NCI-H345 treated with DMSO at 0.1 percent for 48 hours (cell line): ENCODE measurements at regions not wholly inside any gene's neighbourhood (a gene's known extent, or its start where the extent isn't known, plus 50 kb on each side); places are given as distances from the start of the nearest gene placed in this dataset.
A peak's percentile ranks its signal among the peaks of the same experiment; 100 is the strongest.

Source experiments
- DNase-seq: peaks from one replicate; lab custom pipeline; 2025; ENCODE audit not compliant: unreplicated experiment; lab: John Stamatoyannopoulos, UW

DNA sequence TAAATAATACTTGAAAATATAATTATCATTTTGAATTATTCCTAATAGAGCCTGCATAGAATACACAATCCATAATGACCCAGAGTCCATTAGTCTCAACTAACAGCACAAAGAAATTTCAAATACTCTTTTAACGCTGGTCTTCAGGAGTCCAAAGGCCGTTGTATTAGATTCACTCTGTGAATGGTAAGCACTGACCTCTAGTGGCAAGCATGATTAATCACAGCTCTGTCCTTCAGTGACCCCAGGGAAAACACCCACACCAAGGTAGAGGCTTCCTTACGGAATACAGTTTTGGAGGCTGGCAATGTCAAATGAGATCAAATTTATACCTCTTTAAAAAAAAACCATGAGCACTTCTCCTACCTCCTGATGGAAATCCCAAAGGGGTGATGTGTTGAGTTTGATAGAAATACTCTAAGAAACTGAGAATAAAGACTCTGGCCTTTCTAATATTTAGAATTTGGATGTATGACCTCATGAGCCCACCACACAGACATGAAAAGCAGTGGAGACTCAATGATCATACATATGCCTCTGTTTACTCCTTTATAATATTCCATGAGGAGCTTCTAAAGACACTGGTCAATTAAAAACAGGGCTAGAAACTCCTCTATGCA is 147.2 kb upstream of the DKK2 start:
- DNase-seq, result peak; percentile 8

DNA sequence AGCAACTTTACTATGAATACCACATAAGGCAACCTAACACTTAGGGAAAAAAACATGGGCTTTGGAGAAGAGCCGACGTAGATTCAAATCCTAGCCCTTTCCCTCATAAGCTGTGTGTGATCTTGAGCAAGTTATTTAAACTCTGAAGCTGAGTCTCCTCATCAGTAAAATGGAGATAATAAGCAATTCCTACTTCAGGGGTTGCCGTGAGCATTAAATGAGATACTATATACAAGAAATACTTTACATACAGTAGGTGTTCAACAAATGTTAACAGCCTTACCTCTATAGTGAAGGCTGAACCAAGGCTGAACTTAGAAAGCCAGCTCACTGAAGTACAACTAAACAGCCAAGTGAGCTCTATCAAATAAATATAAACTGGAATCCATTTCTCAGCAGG is 146.2 kb upstream of the DKK2 start:
- DNase-seq, result no peak

DNA sequence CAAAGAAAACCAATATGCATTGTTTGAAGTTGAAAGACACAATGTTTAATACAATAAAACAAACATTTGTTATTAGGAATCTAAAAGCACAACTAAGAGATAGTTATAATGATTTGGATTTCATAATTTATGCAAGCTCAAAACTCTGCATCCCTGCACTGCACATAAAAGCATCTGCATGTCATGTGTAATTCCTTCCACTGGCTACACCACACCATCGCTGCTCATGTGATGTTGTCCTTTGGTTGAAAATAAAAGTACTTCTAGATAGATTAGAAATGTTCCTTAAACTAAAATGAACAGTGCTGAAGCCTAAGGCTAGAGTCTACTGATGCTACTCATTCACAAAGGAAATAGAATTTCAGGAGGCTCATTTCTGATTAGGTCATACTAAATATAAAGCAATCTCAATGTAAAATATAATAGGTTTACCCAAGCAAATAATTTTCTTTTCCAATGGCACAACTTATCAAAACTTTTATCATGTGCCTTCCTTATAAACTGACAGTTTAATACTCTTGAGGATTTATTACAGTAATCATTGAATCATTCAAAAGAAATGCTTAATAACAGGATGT is 130.8 kb upstream of the DKK2 start:
- no peak for DNase-seq

DNA sequence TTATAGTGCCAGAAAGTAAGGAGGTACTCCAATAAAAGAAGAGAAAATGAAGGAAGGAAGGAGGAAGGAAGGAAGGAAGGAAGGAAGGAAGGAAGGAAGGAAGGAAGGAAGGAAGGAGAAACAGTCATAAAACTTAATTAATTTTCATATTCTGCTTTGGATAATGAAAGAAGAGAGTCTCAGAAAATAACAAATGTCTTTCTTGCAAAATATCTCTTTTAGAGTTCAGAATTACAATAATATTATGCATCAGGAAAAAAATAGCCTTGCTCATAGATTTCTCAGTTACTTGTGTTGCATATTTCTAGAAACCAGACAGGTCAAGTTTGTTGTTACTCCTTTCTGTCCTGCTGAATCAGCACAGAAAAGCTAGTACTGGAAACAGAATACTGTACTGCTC is 130.1 kb upstream of the DKK2 start:
- no peak for DNase-seq

DNA sequence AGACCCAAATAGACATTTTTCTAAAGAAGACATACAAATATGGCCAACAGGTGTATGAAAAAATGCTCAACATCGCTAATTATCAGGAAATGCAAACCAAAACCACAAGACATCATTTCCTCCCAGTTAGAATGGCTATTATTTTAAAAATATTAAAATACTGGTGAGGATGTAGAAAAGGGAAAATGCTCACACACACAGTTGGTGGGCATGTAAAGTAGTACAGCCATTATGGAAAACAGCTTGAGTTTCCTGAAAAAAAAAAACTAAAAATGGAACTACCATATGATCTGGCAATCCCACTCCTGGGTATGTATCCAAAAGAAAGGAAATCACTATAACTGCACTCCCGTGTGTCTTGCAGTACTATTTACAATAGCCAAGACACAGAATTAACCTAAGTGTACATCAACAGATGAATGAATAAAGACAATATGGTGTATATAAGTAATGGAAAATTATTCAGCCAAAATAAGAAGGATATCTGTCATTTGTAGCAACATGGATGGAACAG is 128.9 kb upstream of the DKK2 start:
- no peak for DNase-seq

DNA sequence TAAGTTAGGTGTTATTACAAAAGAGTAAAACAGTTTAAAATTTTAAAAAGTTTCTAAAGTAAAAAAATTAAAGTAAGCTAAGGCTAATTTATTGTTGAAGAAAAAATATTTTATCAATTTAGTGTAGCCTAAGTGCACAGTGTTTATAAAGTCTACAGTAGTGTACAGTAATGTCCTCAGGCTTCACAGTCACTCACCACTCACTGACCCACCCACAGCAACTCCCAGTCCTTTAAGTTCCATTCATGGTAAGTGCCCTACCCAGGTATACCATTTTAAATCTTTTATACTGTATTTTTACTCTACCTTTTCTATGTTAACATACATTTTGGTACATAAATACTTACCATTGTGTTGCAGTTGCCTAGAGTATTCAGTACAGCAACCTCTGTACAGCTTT is 120.3 kb upstream of the DKK2 start:
- DNase-seq, result no peak

DNA sequence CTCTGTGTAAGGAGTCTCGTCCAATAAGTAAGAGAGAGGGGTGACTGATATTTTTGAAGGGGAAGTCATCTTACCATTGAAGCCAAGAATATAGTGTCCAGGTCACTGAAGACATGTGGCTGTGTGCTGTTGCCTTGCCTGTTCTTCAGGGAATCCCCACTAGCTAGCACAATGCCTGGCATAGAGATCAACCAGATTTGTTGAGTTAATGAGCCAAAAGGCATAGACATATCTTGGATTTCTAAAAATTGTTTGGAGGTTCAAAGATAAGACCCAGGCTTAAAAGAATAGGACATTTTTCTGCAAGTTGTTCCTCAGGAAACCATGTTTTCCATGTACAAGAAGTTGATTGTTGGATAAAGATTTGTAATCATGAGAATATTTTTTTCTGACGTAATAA is 119.3 kb upstream of the DKK2 start:
- DNase-seq, result no peak

DNA sequence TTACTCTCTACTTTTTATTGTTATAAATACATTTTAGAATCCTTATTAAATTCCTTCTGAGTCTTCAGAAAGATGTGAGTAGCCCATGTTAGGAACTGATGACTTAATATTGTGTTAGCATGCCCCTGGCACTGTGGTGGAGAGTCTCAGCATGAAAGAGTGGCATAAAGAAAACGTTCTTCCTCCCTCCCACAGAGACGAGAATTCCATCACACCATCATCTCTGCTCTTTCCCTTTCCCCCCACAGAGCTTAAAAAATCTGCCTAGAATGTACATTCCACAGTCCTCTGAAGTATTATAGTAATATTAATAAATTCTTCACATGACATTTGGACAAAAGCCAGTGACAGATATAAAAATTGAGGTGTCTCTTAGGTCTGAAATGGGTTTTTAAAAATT is 117.8 kb upstream of the DKK2 start:
- no peak for DNase-seq

DNA sequence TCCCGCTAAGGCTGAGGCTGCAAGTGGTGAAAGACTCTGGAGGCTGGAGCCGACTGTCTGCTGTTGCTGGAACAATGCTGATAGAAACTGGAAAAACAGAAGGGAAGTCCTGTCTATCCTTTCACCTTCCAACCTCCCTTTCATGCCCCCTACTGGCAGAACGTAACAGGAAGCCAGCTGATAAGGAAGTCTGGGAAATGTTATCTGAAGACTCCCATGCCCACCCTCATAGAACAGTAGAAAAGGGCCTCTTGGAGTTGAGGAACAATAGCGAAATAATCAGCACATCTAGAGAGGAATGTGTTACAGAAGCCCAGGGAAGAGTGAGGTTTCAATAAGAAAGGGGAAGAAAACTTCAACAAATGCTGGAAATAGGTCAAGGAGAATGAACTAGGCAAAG is 117.1 kb upstream of the DKK2 start:
- DNase-seq, result no peak

DNA sequence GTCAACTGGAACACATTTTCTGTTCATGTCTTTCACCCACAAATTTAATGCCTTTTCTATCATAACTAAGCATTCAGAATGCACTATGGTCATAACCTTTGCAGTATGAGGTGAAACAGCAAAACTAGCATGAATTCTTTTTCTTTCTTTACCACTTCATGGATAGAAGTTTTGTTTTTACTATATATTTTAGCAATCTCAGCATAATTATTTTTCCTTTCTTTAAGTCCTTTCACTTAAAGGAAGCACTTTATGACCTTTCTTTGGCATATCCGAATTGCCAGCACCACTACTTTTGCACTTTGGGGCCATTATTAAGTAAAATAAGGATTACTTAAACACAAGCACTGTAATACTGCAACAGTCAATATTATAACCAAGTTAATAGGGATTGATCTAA is 115.1 kb upstream of the DKK2 start:
- no peak for DNase-seq

DNA sequence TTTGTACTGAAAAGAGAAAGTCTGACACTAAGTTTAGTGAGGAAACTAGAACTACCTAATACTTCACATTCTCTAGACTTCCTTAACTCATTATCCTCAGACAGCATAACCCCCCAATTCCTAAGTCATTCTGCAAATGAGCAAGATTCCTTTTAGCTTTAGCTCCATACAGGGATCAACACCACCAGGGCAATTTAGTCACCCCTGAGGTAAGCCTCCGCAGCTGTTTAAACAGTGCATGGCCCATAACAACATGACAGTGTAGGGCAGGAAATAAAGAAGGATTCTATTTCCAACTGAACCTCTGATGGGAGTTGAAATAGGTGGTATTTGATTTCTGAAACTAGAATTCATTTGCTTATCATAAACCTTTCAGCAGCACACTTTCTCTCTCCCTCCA is 112.8 kb upstream of the DKK2 start:
- DNase-seq, result no peak

DNA sequence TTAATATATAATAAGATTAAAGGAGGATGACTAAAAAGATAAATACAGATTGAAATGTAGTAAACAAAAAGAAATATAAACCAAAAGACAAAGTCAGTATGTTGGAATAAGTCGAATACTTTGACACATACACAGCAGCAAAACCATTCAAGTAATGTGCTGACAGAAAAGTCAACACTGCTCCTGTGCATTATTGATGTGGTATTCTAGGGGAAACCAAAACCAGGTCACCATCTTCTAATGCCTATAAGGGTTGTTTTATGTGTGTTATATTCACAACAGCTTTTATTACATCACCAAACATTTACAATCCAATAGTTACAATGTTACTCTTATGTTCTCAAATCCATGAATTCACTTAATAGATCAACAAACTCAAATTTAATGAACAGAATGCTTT is 111.8 kb upstream of the DKK2 start:
- DNase-seq, result no peak

DNA sequence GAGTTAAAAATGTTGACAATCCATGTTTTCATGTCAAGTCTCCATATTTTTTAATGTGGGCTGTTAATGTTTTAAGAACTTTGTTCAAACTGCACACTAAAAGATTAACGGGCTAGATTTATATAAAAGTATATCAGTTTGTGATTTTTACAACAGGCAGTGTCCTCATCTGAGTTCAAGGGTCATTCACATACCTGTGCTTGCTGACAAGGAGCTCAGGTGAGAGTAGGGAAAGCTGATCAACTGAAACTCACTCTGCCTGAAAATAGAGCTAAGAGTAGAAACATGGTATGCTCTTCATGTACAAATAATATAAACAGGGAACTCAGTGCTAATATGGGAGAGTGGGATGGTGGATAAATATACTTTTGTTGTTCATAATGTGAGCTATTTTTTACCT is 102.3 kb upstream of the DKK2 start:
- no peak for DNase-seq

DNA sequence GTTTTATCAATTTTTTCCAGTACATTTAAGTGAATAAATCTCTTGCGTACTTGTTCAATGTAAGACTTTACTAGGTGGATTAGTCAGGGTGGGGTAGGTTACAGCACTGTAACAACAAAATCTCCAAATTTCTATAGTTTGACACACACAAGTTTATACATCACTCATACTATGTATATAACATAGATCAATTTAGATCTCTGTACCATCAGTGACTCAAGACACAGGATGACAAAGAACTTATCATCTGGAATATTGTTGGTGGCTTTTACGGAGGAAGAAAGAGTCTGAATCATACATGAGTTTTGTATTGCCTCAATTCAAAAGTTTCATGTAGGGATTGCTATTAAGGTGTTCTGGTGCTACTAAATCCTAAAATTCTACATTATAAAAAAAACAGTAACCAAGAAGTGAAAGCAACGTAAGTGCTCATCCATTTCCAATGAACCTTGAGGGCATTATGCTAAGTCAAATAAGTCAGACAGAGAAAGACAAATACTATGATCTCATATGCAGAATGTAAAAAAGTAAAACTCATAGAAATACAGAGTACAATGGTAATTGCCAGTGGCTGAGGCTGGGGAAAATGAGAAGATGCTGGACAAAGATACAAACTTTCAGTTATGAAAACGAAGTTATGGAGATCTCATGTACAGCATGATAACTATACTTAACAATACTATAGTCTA is 98.0 kb upstream of the DKK2 start:
- no peak for DNase-seq

DNA sequence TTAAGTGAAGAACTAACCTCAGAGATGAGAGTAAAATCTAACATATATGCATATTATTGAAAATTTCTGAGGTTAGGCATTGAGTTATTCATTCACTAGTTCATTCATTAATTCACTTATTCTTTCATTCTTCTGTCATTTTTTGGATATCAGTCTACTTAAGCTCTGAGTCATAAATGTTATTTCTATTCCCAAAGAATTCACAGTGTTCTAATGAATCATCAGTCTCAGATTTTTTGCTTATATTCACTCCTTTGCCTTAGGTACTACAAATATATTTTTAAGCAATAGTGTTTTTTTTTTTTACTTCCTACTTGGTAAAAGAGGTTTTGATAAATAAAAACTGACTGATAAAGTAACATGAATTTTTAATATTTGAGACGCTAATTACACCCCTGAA is 95.2 kb upstream of the DKK2 start:
- DNase-seq, result no peak

DNA sequence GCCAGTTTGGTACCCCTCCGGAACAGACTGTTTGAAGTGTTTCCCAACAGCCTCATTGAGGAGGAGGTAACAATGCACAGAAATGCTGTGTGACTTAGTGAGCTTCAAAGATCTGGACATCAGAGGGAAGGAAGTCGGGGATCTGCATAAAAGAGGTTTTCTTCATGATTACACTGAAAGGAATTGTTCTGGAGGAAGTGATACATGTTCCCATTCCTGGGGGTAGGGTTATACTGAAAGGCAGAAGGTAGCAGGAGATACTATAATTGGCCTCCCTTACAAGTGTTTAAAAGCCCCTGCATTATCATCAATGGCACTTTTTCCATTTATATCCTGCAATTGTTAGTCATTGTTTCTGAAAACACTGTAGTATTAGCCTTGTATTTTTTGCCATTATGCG is 94.0 kb upstream of the DKK2 start:
- DNase-seq, result no peak

DNA sequence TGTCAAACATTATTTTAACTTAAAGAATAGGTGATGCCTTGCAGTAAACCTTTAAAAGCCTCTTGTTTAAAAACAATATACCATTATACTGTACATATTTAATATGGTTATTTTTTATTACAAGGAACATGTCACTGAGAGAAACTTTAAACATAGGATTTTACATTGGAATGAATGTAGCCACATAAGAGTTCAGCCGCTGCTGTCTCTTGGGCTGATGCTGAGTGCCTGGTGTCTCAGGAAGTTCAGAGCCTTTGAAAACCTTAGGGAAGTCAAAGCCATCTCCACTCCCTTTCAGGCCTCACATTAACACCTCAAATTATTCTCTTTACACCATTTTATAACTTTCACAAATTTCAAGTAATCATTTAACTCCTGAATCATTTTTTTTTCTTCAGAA is 93.5 kb upstream of the DKK2 start:
- no peak for DNase-seq

DNA sequence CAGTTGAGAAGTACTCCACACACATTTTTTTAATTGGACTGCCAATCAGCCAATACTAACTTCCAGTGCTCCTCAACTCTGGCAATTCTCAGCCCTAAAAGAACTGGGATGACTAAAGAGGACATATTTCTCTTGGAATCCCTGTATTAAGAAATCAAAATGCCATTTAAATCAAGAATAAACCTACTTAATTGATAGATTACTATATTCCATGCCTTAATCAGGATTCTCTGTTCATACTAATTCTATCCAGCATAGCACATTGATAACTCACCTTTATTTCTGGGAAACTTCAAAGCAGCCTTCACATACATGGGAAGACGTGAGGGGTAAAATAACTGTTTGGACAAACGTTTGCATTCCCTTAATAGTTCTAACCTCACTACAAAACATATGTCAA is 93.0 kb upstream of the DKK2 start:
- DNase-seq, result no peak

DNA sequence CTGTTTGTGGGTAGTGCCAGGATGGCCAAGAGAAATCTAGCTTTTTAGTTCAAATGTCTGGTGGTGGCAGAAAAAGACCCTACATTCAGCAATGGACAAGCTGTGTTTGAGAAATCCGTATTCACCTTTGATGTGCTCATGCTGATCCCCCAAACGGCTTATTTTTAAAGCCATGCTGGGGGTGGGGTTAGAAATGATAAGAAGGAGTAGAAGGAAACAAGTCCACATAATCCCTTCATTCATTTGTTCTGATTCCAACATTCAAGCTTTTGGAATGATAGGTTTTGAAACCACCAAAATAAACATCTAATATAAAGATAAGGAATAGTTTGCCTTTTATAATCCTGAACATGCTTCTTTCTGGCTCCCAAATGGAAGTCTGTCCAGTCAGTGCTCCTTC is 92.0 kb upstream of the DKK2 start:
- no peak for DNase-seq

DNA sequence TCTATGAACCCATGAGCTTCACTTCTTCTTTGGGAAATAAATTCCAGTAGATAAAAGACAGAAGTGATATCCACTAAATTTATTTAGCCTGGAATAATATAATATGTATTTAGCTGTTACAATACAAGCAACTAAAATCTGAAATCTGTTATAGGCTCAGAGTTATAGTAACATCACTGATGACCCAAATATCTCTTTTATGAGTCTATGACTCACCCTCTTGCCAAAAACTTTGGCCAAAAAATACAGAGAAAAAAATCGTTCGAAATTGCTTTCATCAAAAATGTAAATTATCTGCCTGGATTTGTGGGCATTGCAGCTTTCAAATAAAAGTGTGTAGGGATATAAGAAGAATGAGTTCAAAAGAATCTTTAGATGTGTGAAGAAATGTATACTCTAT is 89.4 kb upstream of the DKK2 start:
- no peak for DNase-seq

DNA sequence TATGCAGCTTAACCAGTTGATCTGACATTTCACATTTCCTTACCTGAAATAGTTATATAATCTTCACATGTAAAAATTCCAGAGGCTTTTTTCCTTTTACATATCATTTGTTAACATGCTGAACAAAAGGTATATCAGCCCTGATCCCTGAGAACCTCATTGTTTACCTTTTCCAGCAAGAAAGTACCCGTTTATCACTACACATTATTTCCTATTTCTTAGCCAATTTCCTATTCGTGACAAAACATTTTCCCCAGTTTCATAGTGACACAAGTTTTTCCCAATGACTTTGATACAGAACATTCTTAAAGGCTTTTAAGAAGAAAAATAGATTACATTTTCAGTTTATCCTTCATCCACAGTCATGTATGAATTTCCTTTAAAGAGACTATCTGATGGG is 86.6 kb upstream of the DKK2 start:
- no peak for DNase-seq

DNA sequence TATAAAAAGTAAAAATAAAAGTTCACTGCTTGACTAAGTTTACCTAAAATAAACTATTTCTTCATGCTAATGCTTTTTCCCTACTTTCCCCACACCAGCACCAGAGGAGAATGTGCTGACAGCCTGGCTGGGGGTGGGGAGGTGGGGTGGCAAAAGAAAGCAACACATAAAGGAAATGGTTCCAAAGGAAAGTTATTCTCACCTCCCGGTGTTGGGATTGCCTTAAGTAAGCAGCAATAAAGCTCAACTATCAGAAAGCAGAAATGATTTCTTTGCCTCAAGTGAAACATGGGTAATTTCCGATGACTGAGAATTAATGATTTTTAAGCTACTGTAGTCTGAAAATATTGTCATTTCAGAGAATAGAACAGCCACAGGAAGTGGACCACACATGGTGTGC is 84.5 kb upstream of the DKK2 start:
- DNase-seq, result no peak

DNA sequence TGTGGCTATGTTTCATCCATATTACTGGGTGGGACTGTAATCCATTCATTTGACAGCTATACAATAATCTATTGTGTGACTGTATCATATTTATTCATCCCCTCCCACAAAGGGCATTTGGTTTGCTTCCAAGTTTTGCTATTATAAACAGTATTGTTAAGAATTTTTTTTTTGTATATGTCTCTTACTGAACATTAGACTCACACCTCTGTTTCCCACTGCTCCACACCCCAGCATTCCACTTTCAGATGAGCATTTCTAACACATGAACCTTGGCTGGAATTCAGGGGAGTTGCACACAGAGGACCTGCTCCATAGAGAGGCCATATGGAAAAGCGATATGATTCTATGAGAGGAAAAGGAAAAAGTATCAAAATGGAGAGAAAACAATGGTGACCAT is 81.6 kb upstream of the DKK2 start:
- DNase-seq, result no peak
